ENCODE measurements at regions not wholly inside any gene's neighbourhood (a gene's known extent, or its start where the extent isn't known, plus 50 kb on each side); places are given as distances from the start of the nearest gene placed in this dataset.
A peak's percentile ranks its signal among the peaks of the same experiment; 100 is the strongest.

DNA sequence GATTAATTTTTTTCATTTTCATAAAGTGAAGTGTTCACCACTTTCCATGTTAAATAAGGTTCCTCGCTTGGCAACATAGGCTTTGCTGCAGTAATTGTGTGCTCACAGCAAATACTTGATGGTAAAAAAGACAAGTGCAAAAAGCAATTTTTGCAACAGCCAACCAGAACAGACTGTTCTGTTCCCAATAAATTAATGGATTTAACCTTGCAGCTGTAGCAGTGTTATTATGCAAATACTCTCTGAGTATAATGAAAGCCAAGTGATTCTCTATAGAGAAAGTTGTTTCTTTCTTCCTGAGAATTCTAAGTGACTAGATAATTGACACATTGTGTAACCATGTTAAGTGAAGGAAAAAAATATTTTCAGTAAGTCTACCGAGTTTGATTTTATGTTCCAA lies 183.7 kb upstream of the NAALADL2 start:
- no peak for DNase-seq

DNA sequence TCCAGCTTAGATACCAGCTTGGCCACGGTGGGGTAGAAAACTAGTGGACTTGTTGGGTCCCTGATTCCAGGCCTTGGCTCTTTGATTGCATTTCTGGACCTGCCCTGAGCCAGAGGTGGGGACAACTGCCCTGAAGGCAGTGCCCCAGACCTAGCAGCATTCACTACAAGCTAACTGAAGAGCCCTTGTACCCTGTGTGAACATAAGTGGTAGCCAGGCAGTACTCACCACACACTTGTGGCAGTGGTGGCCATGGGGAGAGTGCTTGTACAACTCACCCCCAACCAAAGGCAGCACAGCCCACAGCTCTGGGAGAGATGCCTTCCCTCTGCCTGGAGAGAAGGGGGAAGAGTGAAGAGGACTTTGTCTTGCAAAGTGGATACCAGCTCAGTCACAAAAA lies 177.3 kb upstream of the NAALADL2 start:
- DNase-seq = no peak

DNA sequence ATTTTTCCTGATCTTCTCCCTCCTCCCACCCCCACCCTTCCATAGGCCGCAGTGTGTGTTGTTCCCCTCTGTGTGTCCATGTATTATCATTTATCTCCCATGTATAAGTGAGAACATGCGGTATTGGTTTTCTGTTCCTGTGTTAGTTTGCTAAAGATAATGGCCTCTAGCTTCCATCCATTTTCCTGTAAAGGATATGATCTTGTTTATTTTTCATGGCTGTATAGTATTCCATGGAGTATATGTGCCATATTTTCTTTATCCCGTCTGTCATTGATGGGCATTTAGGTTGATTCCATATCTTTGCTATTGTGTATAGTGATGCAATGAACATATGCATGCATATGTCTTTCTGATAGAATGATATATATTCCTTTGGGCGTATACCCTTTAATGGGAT lies 173.3 kb upstream of the NAALADL2 start:
- DNase-seq = no peak

DNA sequence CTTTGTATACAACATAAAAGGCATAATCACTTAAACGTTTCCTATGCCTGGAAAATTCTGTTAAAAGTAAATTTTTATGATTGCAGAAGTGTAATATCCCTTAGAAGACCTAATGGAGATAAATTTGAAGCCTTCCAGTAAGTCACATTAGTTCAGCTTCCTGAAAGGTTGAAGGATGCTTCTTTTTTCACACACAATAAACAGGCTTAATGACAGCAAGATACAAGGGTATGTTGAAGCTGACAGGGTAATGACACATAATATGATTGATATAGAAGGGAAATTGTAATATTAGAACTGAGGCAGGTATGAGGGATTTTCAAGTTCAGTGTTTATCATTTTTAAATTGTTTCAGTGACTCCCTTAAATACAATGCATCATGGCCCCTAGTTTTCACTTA lies 161.8 kb upstream of the NAALADL2 start:
- DNase-seq = no peak

DNA sequence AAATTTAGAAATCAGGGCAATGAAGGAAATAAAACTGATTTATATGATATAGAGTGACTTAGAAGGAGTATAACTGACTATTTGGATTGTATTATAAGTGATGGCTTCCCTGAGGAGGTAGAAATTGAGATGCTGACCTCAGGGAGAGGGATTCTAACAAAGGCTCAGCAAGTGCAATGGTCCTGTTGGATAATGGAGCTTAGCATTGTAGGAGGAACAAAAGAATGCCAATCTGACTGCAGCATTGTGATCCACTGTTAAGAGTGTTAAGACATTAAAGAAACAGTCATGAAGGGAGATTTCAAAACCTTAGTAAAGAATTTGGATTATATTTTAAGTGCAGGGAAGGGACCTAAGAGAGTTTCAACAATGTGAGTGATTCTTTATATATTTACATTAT lies 158.4 kb upstream of the NAALADL2 start:
- DNase-seq = no peak

DNA sequence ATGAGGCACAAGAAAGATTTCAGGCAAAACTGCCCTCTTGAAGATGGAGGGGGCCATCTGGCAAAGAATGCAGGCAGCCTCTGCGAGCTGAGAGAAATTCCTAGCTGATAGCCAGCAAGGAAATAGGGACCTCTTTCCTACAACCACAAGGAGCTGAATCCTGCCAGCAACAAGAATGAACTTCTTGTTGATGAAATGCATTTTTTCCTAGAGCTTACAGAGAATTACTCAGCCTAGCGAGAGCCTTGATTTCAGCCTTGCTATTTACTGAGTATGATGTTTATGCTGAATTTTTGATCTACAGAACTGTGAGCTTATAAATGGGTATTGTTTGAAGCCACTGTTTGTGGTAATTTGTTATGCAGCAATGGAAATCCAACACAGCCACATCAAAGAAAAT lies 148.5 kb upstream of the NAALADL2 start:
- peak; percentile 33 for DNase-seq

DNA sequence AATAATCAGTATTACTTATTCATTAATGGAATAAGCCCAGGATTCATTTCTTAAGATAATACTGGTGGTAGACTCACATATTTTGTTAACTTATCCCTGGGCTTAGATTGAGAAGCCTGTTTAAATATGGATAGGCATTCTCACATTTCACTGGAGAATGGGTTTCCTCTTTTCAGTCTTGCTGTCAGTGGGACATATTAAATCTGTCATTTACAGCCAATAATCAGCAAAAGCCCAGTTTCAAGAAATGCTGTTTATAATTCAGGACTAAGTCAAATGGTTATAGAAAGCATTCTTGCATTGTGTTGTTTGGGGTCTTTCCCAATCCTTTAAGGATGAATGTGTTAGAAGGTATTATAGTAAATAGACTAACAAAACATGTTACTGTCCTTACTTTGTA lies 143.7 kb upstream of the NAALADL2 start:
- no peak for DNase-seq

DNA sequence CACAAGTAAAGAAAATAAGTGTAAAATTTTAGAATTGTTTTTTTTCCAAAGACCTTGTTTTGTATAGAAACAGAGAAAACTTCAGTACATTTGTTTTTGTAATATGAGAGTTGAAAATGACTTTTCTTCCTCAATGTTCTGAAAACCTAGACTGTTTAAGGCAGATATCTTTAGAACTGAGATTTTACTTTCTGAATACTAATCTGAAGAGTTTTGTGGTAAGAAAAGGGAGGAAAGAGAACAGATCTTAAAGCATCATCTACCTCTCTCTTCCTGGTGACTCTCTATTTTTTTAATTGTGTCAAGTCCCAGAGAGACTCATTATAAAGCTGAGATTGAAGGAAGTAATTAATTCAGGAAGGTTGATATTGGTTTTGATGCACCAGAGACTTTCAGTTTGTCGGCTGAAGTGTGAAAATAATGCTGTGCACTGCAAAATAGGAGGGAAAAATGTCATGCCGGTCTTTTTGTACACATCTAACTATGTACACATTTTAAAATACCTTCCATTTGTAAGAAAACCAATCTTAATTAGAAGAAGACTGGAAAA lies 142.1 kb upstream of the NAALADL2 start:
- DNase-seq = no peak

DNA sequence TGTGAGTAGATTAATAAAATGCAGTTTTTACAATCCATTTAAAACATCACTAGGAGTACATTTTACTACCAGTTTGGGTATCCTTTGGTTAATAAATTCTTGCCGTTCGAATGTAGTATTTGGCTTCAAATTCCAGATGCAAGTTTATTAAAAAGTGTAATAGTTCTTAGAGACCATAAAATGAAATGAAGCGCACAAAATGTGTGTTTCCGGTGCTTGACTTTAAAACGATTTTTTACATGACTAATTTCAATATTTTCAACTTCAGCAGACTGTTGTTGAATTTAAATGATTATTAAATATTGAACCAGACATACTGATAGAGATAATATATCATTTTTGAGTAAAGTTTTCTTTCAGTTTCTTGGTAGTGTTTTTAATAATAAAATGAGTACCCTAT lies 138.4 kb upstream of the NAALADL2 start:
- no peak for DNase-seq

DNA sequence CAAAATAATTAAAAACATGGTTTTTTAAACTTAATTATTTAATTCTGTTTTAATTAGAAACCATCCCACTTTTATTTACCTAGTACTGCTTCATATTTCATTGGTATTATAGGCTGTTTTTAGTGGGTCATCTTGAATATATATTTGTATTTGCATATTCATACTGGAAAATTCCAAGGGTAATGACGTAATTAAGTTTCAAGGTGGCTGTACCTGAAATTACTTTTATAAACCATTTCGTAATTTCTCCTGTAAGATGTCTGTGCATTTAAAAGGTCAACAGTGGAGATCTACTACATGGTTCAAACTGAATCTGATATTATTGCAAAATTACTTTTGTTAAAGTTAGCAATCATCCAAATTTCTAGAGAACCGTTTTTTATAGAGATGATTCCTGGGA lies 133.8 kb upstream of the NAALADL2 start:
- DNase-seq = no peak

DNA sequence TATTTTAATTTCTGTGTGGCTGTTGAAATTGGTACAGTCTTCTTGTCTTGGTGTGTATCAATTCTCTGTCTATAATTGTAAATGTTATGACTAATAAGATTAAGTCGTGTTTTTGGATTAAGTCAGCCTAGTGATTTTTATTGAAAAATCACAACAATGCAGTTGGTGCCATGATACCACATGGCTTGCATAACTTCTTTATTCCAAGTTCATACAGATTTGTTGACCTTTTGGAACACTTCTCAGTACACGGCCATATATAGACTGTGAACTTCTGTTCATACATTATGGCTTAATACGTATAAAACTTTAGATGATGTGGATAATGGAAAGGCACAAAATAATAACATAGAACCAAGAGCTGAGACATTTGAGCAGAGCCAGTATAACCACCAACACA lies 121.2 kb upstream of the NAALADL2 start:
- no peak for DNase-seq

DNA sequence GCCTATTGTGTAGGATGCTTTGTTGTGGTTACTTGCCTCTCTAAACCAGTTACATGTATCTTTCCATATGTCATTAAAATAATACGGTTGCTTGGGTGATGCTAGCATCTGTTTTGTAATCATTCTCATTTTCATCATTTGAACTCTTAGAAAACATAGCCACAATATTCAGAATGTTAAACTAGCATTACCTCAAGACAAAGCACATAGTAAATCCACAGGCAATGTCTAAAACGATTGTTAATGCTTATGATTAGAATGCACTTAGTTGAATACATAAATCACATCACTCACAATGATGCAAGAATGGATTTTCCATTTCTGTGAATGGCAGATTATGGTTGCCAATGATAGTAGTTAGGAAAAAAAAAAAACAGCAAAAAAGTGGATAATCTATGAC lies 110.0 kb upstream of the NAALADL2 start:
- no peak for DNase-seq

DNA sequence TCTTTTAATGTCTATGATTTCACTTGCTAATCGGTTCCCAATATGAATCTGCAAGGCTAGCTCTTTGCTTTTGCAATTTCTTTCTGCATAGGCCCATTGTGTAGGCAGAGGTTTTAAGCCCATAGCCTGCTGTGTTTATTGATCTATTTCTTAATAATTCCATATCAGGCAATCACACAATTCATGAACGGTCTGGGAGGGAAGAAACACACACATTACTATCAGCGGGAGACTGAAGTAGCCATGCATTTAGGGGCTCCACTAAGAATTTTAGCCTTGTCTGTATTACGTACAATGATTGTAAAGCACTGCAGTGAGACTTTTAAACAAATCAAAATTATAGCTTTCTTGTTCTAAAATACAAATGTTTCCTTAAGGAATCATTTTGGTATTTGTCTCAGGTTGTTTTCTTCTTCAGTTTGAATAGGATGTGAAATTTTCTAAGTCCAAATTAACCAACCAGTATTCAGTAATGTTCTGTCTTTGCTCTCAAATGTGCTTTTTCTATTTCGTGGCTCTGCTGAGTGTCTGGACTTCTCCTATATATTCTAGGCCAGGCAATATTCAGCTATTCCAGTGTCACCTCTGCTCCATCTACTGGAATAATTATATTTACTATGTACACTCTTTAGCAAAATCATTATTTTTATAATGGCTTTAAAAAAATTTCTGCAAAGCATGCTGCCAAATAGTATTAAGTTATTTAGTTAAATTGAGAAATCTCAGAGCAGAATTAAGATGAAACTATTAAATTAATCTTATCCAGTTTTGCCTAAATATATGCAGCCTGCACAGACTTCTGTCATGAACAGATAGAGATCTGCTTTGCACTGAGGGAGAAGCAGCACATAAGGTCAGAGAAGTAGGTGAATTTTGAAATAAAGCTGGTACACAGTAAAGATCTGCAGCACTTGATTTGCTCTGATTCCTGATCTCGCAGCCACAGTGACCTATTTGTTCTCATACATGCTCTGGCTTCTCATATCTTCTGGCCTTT lies 103.0 kb upstream of the NAALADL2 start:
- DNase-seq = no peak

DNA sequence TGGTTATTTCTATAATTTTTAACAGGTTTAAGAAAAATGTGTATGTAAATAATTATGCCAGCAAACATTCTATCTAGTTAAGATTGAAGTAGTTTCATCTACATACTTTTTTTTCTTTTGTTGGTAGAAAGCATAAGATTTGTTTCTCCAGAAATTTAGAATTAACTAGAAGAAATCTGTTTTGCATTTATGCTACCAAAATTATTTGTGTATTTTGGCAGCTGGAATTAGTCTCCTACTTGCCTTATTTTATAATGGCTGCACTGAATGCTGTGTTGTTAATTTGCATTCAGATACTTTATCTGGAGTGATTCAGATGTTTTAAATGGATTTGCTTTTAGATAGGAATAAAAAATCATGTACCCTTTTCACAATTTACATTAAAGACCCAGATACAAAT lies 100.2 kb upstream of the NAALADL2 start:
- DNase-seq = no peak

DNA sequence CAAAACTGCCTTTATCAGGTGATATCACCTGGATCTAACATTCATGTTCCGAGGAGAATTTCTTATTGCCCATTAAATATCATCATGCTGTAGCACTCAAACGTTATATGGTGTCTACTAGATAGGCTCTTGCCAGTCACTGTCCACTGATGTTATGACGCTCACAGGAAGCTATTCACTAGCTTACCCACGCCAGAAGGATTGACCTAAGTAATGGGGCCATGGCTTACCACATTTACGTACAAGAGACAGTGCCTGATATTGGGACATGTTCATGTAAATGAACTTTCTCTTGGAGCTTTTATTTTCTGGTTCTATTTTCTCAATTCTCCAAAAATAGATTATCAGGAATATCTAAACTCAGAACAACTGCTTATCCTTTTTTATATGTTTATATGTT lies 91.7 kb upstream of the NAALADL2 start:
- DNase-seq = no peak

DNA sequence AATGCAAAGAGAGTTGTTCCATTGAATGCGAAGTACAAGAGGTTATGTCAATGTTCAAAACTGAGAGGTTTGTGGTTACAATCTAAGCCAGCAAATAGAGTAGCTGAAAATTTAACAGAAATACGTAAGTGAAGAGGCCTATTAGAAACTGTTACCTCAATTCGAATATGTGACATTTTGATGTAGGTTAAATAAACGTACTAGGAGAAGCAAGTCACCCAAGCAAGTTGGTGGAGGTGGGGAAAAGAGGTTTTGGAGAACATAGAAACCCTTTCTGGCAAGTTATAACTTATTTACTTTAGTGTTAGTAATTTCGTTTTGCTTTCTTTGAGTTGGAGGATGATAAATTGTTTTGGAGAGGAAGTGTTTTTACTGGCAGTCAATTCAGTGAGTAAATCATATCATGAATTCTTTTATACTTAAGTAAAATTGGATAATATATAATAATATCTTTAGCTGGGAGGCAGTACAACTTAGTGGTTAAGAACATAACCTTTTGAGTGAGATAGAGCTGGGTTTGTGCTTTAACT lies 91.2 kb upstream of the NAALADL2 start:
- peak; percentile 37 for DNase-seq

DNA sequence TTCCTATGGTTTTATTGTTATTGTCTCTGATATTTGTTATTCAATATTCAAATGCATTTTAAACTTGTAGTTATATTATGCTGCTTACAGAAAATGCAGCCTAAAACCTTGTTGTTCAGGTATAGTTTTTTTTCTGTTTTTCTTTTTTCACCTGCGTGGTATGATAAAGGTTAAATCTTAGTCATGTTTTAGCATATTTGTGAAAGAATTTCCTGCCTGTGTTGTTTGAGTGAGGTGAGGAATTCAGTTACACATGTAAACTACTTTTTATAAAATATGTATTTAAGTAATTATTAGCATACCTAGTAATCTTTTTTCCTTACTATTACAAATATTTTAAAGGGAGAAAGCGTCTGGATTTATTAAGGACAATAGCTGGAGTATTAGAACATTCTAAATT lies 90.0 kb upstream of the NAALADL2 start:
- no peak for DNase-seq

DNA sequence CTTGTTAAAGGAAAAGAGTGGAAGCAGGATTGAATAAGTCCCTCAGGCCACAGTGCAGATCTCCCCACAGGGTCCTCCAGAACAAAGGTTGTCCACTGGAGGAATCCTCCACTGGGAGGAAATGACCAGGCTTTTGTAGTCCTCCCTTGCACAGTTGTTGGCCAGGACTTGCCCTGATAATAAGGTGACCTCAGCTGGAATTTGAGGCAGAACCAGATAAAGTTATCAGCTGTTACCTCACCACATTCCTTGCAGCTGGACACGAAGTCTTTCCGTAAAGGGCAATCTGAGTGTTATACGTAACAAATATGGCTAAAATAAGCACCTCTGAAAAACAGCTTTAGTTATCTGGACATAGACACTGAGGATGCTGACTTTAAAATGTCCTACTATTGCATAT lies 83.5 kb upstream of the NAALADL2 start:
- DNase-seq = no peak

DNA sequence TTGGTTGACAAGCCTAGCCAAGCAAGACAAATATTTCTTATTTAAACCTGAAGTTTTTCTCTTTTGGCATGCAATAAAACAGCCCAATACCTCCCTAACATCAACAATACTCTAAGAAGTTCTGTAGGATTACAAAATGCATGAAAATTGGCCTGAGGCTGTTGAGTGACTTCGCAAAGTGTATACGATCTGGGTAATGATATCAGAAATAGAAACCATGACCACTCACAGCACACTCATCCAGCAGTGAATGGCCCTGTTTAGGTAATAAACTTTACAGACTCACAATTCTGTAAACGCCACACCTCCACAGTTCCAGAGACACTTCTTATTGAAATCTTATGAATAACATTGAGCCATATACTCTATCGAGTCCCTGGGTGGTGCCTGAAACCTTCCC lies 83.0 kb upstream of the NAALADL2 start:
- no peak for DNase-seq

DNA sequence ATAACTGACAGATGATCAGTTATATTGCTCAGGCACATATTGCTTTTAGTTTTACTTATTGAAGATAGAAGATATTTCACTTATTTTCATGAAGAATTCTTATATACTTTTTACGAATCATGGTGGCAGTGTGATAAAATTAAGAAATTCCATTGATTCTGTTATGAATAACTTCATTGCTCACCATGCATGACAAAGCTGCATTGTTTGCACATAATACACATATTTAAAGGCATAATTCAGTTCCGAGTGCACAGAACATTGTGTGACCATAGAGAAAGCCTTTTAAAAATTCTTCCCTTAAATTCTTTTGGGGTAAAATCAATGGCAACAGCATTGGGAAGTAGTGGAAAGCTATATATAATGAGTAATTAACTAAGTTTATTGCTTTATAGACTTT lies 82.5 kb upstream of the NAALADL2 start:
- DNase-seq = no peak

DNA sequence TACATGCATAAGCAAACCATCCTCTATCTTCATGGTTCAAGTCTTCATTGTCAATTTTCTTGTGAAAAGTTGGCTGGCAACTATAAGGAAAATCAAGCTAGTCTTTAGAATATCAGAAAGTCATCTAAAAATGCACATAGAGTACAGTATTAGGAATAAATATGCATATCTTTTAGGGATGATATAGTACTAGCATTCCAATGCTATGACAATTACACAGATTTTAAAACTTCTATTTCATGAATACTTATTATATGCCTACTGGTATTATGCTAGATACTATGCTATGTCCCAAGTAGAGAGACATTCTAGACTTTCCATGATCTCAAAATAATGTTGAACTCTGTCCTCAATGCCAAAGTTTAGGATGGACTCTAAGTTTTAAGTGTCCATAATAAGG lies 81.3 kb upstream of the NAALADL2 start:
- peak; percentile 10 for DNase-seq

DNA sequence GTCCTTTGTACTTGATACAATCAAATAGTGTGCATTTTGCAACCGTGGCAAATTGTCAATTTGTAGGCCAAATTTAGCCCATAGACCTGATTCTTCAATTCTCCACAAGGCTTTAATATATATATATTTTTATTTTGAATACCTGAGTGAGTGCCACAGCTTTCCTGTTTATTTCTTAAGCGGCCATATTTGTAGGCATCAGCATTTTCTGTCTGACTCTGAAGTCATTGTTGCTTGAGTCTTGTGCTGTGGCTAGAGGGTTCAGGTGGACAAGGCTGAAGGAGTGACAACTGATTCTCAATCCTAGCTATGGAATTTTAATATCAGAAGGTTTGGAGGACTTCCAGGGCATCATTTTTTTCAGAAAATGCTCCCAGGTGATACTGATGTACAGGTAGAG lies 75.6 kb upstream of the NAALADL2 start:
- no peak for DNase-seq

DNA sequence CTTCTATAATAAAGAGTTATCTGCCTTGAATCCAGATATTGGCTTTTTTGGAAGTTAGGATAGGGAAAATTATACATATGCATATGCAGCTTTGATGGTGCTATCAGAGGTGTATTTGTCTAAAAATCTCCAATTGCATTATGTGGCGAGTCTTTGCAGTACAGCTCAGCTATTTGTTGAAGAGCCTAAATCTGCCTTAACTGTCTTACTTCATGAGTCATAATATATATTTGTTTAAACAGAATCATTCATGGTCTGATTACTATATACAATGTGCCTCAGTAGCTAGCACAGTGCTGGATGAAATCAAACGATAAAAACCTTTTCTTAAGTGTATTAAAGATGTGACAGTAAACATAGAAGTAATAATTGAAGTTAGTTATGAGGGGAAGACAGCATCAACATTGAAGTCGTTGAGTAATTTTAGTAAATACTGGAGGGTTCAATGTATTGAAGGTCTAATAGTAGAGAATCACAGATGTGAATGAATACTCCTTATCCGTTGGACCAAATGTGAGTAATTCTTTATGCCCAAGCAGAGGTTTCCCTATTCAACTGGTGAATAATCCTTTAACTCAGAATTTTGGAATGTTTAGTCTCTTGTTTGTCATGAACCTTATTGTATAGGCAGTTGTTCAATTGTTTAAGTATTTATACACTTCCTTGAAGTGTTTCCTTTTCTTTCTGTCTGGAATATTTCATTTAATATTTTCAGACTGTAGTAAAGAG lies 74.8 kb upstream of the NAALADL2 start:
- DNase-seq = peak; percentile 33

DNA sequence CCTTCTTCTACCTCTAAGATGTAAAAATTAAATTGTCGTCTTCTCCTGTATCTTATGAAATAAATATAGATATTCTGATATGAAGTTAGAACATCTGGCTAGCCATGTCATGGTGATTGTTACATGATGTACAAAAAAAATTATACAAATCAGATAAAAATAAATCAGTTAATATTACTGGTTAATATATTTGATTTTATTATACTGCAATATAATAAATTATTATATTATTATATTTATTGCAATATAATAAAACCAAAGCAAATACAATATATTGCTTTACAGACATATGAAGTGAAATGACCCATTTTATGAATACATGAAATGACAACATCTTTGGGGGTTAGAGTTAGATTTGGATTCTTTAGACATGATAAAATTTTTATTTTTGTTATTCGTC lies 72.3 kb upstream of the NAALADL2 start:
- no peak for DNase-seq

Measured in fibroblast of skin of right biceps (primary cell).